Activated T-cell treated with anti-CD3 and anti-CD28 coated beads, Interleukin-2, amount 50 U/mL, for 4 hours (primary cell): ENCODE measurements at regions not wholly inside any gene's neighbourhood (a gene's known extent, or its start where the extent isn't known, plus 50 kb on each side); places are given as distances from the start of the nearest gene placed in this dataset.
"Not testable (repeated sequence)": the region's sequence is repeated elsewhere in the genome, so short reads cannot be mapped to it uniquely, and the experiment has no call there.

Experiments
- ATAC-seq, 2 donors: fragments of 200-7000 bp; cut with Tn5 transposase; one replicate each; pipeline ENCODE4 v1.10.0; 2021
- DNase-seq: peaks from one replicate; pipeline ENCODE4 v3.0.0-alpha.2; 2020
- H3K27me3 Mint-ChIP-seq: one replicate; pipeline ENCODE4 v1.8.0; 2021; ENCODE audit warnings: low read depth, mixed read lengths
- H3K36me3 Mint-ChIP-seq: one replicate; pipeline ENCODE4 v1.8.0; 2022; ENCODE audit warnings: mixed read lengths; ENCODE audit not compliant: insufficient read depth
- H3K4me1 Mint-ChIP-seq: one replicate; pipeline ENCODE4 v1.8.0; 2021; ENCODE audit warnings: low read depth, mixed read lengths
- H3K4me3 Mint-ChIP-seq: one replicate; pipeline ENCODE4 v1.8.0; 2021; ENCODE audit warnings: mild to moderate bottlenecking, moderate library complexity, mixed read lengths
- H3K9me3 Mint-ChIP-seq: one replicate; pipeline ENCODE4 v1.8.0; 2021; ENCODE audit warnings: mixed read lengths

GRCh38 chr16:88196471-88197400 is 186.0 kb upstream of the ZNF469 start:
- Mint-ChIP-seq H3K4me1 (no peaks in the 10 kb centered on the region), H3K4me3 (no peak overlapping the region), H3K9me3 (peaks cover 5% of the 10 kb centered on the region), H3K27me3 (no peaks in the 10 kb centered on the region), H3K36me3 (no peaks in the 10 kb centered on the region)
- no peak for ATAC-seq
- no peak for DNase-seq

GRCh38 chr16:88197481-88198456 is 185.0 kb upstream of the ZNF469 start:
- DNase-seq (no peak), ATAC-seq (no peak)
- Mint-ChIP-seq H3K9me3 (peaks cover under 1% of the 10 kb centered on the region), H3K36me3 (no peaks in the 10 kb centered on the region), H3K4me1 (no peaks in the 10 kb centered on the region), H3K27me3 (no peaks in the 10 kb centered on the region), H3K4me3 (no peak overlapping the region)

- not testable (repeated sequence) for H3K4me1 Mint-ChIP-seq, H3K27me3 Mint-ChIP-seq, H3K36me3 Mint-ChIP-seq, H3K4me3 Mint-ChIP-seq, ATAC-seq, H3K9me3 Mint-ChIP-seq, DNase-seq
Measured at GRCh38 chr16:88198457-88199295, 184.1 kb upstream of the ZNF469 start.

GRCh38 chr16:88199296-88200153 is 183.2 kb upstream of the ZNF469 start:
- H3K36me3 Mint-ChIP-seq, DNase-seq, H3K27me3 Mint-ChIP-seq, H3K4me3 Mint-ChIP-seq, H3K9me3 Mint-ChIP-seq, ATAC-seq, H3K4me1 Mint-ChIP-seq: not testable (repeated sequence)

- not testable (repeated sequence) for H3K4me1 Mint-ChIP-seq, H3K36me3 Mint-ChIP-seq, DNase-seq, H3K27me3 Mint-ChIP-seq, H3K9me3 Mint-ChIP-seq, H3K4me3 Mint-ChIP-seq, ATAC-seq
Measured at GRCh38 chr16:88200154-88200895, 182.4 kb upstream of the ZNF469 start.

- Mint-ChIP-seq H3K36me3 (no peaks in the 10 kb centered on the region), H3K4me1 (no peaks in the 10 kb centered on the region), H3K9me3 (no peaks in the 10 kb centered on the region), H3K27me3 (peaks cover 2% of the 10 kb centered on the region), H3K4me3 (no peak overlapping the region)
- DNase-seq (no peak), ATAC-seq (no peak)
Measured at GRCh38 chr16:88200896-88201185, 181.9 kb upstream of the ZNF469 start.

DNA sequence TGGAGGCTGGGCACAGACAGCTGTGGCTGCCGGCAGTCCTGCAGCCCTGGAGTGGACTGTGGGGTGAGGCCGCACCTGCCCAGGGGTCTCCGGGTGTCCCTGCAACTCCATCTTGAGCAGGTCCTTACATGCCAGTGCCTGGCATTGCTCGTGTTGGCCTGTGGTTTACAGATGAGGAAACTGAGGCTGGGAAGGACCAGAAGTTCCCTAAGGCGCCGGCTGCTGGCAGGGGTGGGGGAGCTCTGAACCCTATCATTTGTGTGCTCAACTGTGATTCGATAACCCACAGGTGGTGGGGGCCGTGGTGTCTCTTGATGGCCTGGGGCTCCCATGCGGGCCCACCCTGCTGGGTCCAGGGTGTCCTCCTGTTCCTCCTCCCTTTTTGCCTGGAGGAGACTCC is 181.1 kb upstream of the ZNF469 start:
- H3K36me3 Mint-ChIP-seq, H3K4me1 Mint-ChIP-seq, DNase-seq, H3K9me3 Mint-ChIP-seq, H3K4me3 Mint-ChIP-seq, ATAC-seq, H3K27me3 Mint-ChIP-seq: not testable (repeated sequence)

DNA sequence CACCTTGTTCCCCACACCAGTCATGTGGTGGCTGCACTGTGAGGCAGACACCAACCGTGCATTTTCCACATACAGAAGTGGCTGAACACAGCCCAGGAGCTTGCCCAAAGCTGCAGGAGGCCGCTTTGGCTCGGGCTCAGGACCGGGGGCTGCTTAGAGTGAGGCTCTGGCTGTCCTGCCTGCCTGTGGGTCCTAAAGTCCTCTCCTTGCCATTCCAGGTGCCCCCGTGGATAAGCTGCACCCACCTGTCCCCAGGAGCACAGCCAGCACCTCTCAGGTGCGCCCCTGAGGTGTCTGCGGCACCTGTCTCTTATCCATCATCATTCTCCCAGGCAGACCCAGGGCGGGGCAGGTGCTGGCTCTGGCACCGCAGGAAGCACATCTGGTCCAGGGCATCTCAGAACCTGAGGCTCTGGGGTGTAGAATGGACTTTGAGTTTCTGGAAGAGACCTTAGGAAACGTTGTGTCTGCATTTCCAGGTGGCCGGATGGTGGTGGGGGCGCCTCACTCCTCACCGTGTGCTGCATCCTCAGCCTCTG is 180.5 kb upstream of the ZNF469 start:
- DNase-seq (no peak), ATAC-seq (no peak)
- no peaks in the 10 kb centered on the region for H3K36me3 Mint-ChIP-seq
- no peaks in the 10 kb centered on the region for H3K4me1 Mint-ChIP-seq
- H3K9me3 Mint-ChIP-seq = no peaks in the 10 kb centered on the region
- peaks cover 2% of the 10 kb centered on the region for H3K27me3 Mint-ChIP-seq
- no peak overlapping the region for H3K4me3 Mint-ChIP-seq

DNA sequence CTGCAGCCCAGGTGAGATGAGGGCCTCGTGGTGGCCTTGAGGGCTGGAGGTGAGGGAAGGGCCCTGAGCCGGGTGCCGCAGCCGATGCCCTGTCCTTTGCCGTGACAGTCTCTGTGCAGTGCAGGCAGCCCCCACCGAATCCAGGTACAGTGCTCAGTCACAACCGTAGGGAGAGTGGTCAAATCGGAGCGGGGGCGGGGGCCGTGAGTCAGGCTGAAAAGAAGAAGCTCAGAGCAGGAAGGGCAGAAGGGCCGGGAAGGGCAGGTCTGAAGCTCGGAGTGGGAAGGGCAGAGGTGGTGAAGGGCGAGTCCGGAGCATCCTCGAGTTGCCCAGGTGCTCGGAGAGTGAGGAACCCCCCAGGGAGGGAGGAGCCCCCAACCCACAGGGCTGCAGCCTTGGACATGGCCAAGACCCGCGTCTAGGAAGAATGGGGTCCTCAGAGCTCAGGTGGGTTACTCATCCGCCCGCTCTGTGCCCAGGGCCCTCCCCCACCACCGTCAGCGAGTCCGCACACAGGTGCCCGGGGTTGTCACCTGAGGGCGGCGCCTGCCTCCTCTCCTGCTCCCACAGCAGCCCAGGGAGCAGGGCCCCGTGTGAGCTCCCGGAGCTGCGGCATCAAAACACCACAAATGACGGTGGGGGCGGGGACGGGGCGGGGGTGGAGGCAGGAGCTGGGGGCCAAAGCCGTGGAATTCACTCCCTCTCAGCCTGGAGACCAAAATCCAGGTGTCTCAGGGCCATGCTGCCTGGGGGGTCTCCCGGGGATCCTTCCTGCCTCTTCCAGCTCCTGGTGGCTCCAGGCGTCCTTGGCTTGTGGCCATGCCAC is 179.7 kb upstream of the ZNF469 start:
- H3K4me1 Mint-ChIP-seq, H3K9me3 Mint-ChIP-seq, DNase-seq, ATAC-seq, H3K36me3 Mint-ChIP-seq, H3K27me3 Mint-ChIP-seq, H3K4me3 Mint-ChIP-seq: not testable (repeated sequence)

- not testable (repeated sequence) for DNase-seq, H3K27me3 Mint-ChIP-seq, H3K9me3 Mint-ChIP-seq, H3K4me1 Mint-ChIP-seq, ATAC-seq, H3K4me3 Mint-ChIP-seq, H3K36me3 Mint-ChIP-seq
Measured at GRCh38 chr16:88204131-88205110, 178.3 kb upstream of the ZNF469 start.

- not testable (repeated sequence) for H3K27me3 Mint-ChIP-seq, H3K36me3 Mint-ChIP-seq, H3K4me3 Mint-ChIP-seq, H3K4me1 Mint-ChIP-seq, DNase-seq, H3K9me3 Mint-ChIP-seq, ATAC-seq
Measured at GRCh38 chr16:88205482-88205881, 177.3 kb upstream of the ZNF469 start.
